DOHH2 (cell line): ENCODE measurements at regions not wholly inside any gene's neighbourhood (a gene's known extent, or its start where the extent isn't known, plus 50 kb on each side); places are given as distances from the start of the nearest gene placed in this dataset.

Experiments
- H3F3A ChIP-seq: fragments of 200-600 bp; sonication (generic), shearing (Covaris generic); 2 replicates; pipeline ENCODE4 v1.6.0; 2016; ENCODE audit warnings: antibody characterized with exemption, mild to moderate bottlenecking; ENCODE audit not compliant: control insufficient read depth, insufficient read depth
- H3K27ac ChIP-seq: fragments of 200-600 bp; sonication (generic); 2 replicates; pipeline ENCODE4 v1.5.1; 2014; ENCODE audit warnings: low read depth, mild to moderate bottlenecking, low read length, moderate library complexity
- H3K27me3 ChIP-seq: fragments of 200-600 bp; sonication (generic); 2 replicates; pipeline ENCODE4 v1.6.1; 2014; ENCODE audit warnings: mild to moderate bottlenecking, low read length, mixed read lengths; ENCODE audit not compliant: control insufficient read depth
- H3K36me3 ChIP-seq: fragments of 200-600 bp; sonication (generic); 2 replicates; pipeline ENCODE4 v1.6.1; 2014; ENCODE audit warnings: mild to moderate bottlenecking, low read length, moderate library complexity, mixed read lengths; ENCODE audit not compliant: control insufficient read depth
- H3K4me1 ChIP-seq: fragments of 200-600 bp; sonication (generic); 2 replicates; pipeline ENCODE4 v1.6.1; 2014; ENCODE audit warnings: mild to moderate bottlenecking, low read length, mixed read lengths; ENCODE audit not compliant: control insufficient read depth
- H3K4me2 ChIP-seq: fragments of 200-600 bp; sonication (generic); 2 replicates; pipeline ENCODE4 v1.6.0; 2014; ENCODE audit warnings: mild to moderate bottlenecking, low read length, moderate library complexity
- H3K4me3 ChIP-seq: fragments of 200-600 bp; sonication (generic); 2 replicates; pipeline ENCODE4 v1.5.1; 2014; ENCODE audit warnings: mild to moderate bottlenecking, low read length, mixed read lengths
- H3K79me2 ChIP-seq: fragments of 200-600 bp; sonication (generic); 2 replicates; pipeline ENCODE4 v1.6.1; 2014; ENCODE audit warnings: mild to moderate bottlenecking, low read length, mixed read lengths; ENCODE audit not compliant: control insufficient read depth
- H3K9me2 ChIP-seq: fragments of 200-600 bp; sonication (generic); replicated peaks from 2 replicates; pipeline ENCODE4 v1.6.1; 2014; ENCODE audit warnings: mild to moderate bottlenecking, low read length, mixed read lengths; ENCODE audit not compliant: control insufficient read depth
- H3K9me3 ChIP-seq: fragments of 200-600 bp; sonication (generic); 2 replicates; pipeline ENCODE4 v1.6.1; 2014; ENCODE audit warnings: antibody characterized with exemption, low read length, mixed read lengths; ENCODE audit not compliant: control insufficient read depth, insufficient read depth
- H4K20me1 ChIP-seq: fragments of 200-600 bp; sonication (generic); 2 replicates; pipeline ENCODE4 v1.6.0; 2014; ENCODE audit warnings: low read depth, mild to moderate bottlenecking, antibody characterized with exemption, low read length, moderate library complexity; ENCODE audit not compliant: control insufficient read depth, insufficient read depth
- EZH2phosphoT487 ChIP-seq: fragments of 200-600 bp; sonication (generic); IDR thresholded peaks from 2 replicates; pipeline ENCODE4 v1.6.1; 2017; ENCODE audit warnings: borderline replicate concordance, mild to moderate bottlenecking, antibody characterized with exemption, low read length, moderate library complexity, mixed read lengths
- TF ChIP-seq, protein P1 (sequence below): fragments of 200-600 bp; sonication (generic); IDR thresholded peaks from one replicate; pipeline ENCODE4 v1.5.1; 2014; ENCODE audit warnings: antibody characterized with exemption, mild to moderate bottlenecking, low read depth, low read length; ENCODE audit not compliant: poor library complexity, severe bottlenecking

DNA sequence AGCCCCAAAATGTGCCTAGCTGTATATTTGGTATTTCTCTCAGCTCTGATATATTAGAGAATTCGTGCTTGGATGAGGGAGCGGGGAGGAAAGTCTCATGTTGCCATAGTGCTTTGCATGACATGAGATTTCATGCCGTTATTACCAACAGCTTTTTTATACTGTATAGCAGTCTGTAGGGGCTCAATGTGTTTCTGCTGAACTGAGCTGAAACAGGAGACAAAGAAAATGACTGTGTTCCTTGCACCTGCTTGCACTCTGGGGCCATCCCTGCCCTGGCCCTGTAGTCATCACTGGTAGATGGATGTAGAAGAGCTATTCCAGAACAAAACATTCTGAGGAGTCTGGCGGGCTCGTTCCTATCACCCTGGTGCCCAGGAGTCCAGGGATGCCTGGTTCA is 128.0 kb upstream of the SASH1 start:
- no peak overlapping the region for H3K27ac ChIP-seq
- no peaks in the 10 kb centered on the region for H4K20me1 ChIP-seq
- H3F3A ChIP-seq = no peaks in the 10 kb centered on the region
- no peak for TF ChIP-seq EZH2phosphoT487
- TF ChIP-seq, protein P1, sequence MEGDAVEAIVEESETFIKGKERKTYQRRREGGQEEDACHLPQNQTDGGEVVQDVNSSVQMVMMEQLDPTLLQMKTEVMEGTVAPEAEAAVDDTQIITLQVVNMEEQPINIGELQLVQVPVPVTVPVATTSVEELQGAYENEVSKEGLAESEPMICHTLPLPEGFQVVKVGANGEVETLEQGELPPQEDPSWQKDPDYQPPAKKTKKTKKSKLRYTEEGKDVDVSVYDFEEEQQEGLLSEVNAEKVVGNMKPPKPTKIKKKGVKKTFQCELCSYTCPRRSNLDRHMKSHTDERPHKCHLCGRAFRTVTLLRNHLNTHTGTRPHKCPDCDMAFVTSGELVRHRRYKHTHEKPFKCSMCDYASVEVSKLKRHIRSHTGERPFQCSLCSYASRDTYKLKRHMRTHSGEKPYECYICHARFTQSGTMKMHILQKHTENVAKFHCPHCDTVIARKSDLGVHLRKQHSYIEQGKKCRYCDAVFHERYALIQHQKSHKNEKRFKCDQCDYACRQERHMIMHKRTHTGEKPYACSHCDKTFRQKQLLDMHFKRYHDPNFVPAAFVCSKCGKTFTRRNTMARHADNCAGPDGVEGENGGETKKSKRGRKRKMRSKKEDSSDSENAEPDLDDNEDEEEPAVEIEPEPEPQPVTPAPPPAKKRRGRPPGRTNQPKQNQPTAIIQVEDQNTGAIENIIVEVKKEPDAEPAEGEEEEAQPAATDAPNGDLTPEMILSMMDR = no peak
- H3K9me3 ChIP-seq = no peaks in the 10 kb centered on the region
- H3K9me2 ChIP-seq = no peaks in the 10 kb centered on the region
- H3K4me1 ChIP-seq = no peaks in the 10 kb centered on the region
- H3K36me3 ChIP-seq = no peaks in the 10 kb centered on the region
- no peaks in the 10 kb centered on the region for H3K79me2 ChIP-seq
- H3K27me3 ChIP-seq = peaks cover 59% of the 10 kb centered on the region
- no peak overlapping the region for H3K4me3 ChIP-seq
- no peak overlapping the region for H3K4me2 ChIP-seq

- no peaks in the 10 kb centered on the region for H3K9me2 ChIP-seq
- H3K9me3 ChIP-seq = no peaks in the 10 kb centered on the region
- no peaks in the 10 kb centered on the region for H4K20me1 ChIP-seq
- H3K27ac ChIP-seq = no peak overlapping the region
- H3K4me3 ChIP-seq = no peak overlapping the region
- H3K4me1 ChIP-seq = no peaks in the 10 kb centered on the region
- H3K27me3 ChIP-seq = peaks cover 54% of the 10 kb centered on the region
- H3K79me2 ChIP-seq = no peaks in the 10 kb centered on the region
- H3K36me3 ChIP-seq = no peaks in the 10 kb centered on the region
- no peak overlapping the region for H3K4me2 ChIP-seq
- no peaks in the 10 kb centered on the region for H3F3A ChIP-seq
- no peak for TF ChIP-seq EZH2phosphoT487
- TF ChIP-seq, protein P1 = no peak
Observed at GRCh38 chr6:148217051-148217450, 125.6 kb upstream of the SASH1 start.

GRCh38 chr6:148217921-148218320 is 124.7 kb upstream of the SASH1 start:
- Histone ChIP-seq H3K27me3 (peaks cover 50% of the 10 kb centered on the region), H4K20me1 (no peaks in the 10 kb centered on the region), H3K4me2 (no peak overlapping the region), H3K9me3 (no peaks in the 10 kb centered on the region), H3K9me2 (no peaks in the 10 kb centered on the region), H3K4me1 (no peaks in the 10 kb centered on the region), H3K36me3 (no peaks in the 10 kb centered on the region), H3K4me3 (no peak overlapping the region), H3F3A (no peaks in the 10 kb centered on the region), H3K79me2 (no peaks in the 10 kb centered on the region), H3K27ac (no peak overlapping the region)
- no peak for TF ChIP-seq EZH2phosphoT487
- TF ChIP-seq, protein P1 = no peak
